PC-3 (cell line): ENCODE measurements at regions not wholly inside any gene's neighbourhood (a gene's known extent, or its start where the extent isn't known, plus 50 kb on each side); places are given as distances from the start of the nearest gene placed in this dataset.

ENCODE experiments used
- CTCF ChIP-seq: fragments of 300-600 bp; sonication (generic); conservative IDR thresholded peaks from 2 replicates; pipeline ENCODE4 v1.5.1; 2017; ENCODE audit warnings: antibody characterized with exemption, low read depth, mild to moderate bottlenecking, low read length
- EZH2 ChIP-seq: fragments of 300-600 bp; sonication (generic); IDR thresholded peaks from one replicate; pipeline ENCODE4 v1.6.1; 2017; ENCODE audit warnings: antibody characterized with exemption, mild to moderate bottlenecking, low read length; ENCODE audit not compliant: unreplicated experiment
- EZH2phosphoT487 ChIP-seq: fragments of 300-600 bp; sonication (generic); IDR thresholded peaks from 2 replicates; pipeline ENCODE4 v1.6.1; 2018; ENCODE audit warnings: mild to moderate bottlenecking, antibody characterized with exemption, low read length, borderline replicate concordance

DNA sequence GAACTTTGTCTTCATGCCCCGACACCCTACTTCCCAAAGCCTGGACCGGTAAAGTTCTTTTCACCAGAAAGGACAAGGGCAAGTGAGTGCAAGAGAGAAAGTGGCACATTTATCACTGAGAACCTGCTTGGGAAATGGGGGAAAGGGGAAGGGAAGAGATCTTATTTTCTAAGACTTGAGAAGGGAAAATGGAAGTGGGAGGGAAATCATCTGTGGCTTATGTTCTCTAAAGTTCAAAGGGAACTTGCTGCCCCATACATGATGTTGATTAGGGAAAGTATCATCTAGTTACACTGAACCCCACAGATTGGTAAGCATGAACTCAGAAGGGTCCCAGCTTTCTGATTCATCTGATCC, 199.5 kb upstream of the LPP start:
- TF ChIP-seq CTCF = no peak
- no peak for TF ChIP-seq EZH2
- no peak for TF ChIP-seq EZH2phosphoT487
